ENCODE measurements at regions not wholly inside any gene's neighbourhood (a gene's known extent, or its start where the extent isn't known, plus 50 kb on each side); places are given as distances from the start of the nearest gene placed in this dataset.

DNA sequence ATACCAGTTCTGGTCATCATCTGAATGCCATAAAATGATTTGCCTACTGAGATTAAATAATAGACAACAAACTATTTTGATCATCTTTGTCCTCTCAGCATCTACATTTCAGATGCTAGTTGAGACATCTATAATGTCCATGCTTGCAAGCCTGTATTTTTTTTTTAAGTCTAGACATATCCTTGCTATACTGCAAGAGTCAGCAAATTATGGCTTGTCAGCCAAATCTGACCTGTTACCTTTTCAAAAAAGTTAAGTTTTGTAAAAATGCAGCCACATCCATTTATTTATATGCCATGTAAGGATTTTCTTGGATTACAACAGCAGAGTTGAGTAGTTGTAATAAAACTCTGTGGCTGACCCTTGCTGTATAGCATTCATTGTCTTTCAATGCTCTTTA, 1355.7 kb upstream of the FAM98A start:
- TF ChIP-seq, protein P1, sequence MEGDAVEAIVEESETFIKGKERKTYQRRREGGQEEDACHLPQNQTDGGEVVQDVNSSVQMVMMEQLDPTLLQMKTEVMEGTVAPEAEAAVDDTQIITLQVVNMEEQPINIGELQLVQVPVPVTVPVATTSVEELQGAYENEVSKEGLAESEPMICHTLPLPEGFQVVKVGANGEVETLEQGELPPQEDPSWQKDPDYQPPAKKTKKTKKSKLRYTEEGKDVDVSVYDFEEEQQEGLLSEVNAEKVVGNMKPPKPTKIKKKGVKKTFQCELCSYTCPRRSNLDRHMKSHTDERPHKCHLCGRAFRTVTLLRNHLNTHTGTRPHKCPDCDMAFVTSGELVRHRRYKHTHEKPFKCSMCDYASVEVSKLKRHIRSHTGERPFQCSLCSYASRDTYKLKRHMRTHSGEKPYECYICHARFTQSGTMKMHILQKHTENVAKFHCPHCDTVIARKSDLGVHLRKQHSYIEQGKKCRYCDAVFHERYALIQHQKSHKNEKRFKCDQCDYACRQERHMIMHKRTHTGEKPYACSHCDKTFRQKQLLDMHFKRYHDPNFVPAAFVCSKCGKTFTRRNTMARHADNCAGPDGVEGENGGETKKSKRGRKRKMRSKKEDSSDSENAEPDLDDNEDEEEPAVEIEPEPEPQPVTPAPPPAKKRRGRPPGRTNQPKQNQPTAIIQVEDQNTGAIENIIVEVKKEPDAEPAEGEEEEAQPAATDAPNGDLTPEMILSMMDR (tag by site-specific recombination; IDR thresholded peaks at IDR 0.05): no peak
- TF ChIP-seq HOXA7 (CRISPR knock-in tag; IDR thresholded peaks at IDR 0.05; ENCODE audit: borderline replicate concordance) (no peak), ZNF214 (tag by site-specific recombination; IDR thresholded peaks at IDR 0.05; ENCODE audit: borderline replicate concordance) (no peak), ZNF571 (tag by site-specific recombination; IDR thresholded peaks at IDR 0.05) (no peak)

All from HEK293 (cell line).